HL-60 (cell line): ENCODE measurements at regions not wholly inside any gene's neighbourhood (a gene's known extent, or its start where the extent isn't known, plus 50 kb on each side); places are given as distances from the start of the nearest gene placed in this dataset.

Experiments
- DNase-seq, 2 experiments: peaks; one replicate each; pipeline ENCODE4 v3.0.0-alpha.2; 2010 to 2020; ENCODE audit warnings: low read depth in 1 of 2, low spot score in 1 of 2
- H3K27ac ChIP-seq: fragments of 250-450 bp; sonication (Bioruptor Pico); replicated peaks from 2 replicates; pipeline ENCODE4 v1.5.1; 2020; ENCODE audit warnings: mild to moderate bottlenecking, moderate library complexity
- H3K27me3 ChIP-seq: fragments of 250-450 bp; sonication (Bioruptor Pico); 2 replicates; pipeline ENCODE4 v1.5.1; 2021; ENCODE audit warnings: mild to moderate bottlenecking, moderate library complexity; ENCODE audit not compliant: insufficient read depth, poor library complexity, severe bottlenecking
- H3K4me3 ChIP-seq: replicated peaks from 2 replicates; pipeline ENCODE4 v1.5.1; 2011; ENCODE audit warnings: mild to moderate bottlenecking, control low read depth, low read length; ENCODE audit not compliant: insufficient read depth
- CTCF ChIP-seq: IDR thresholded peaks from one replicate; pipeline ENCODE4 v1.5.1; 2011; ENCODE audit warnings: low read length, control low read depth, inconsistent platforms; ENCODE audit not compliant: insufficient read depth
- GABPA ChIP-seq: IDR thresholded peaks from 2 replicates; pipeline ENCODE4 v1.6.1; 2012; ENCODE audit warnings: low read depth
- POLR2AphosphoS5 ChIP-seq: IDR thresholded peaks from 2 replicates; pipeline ENCODE4 v1.6.1; 2012; ENCODE audit warnings: low read depth
- SPI1 ChIP-seq: IDR thresholded peaks from 2 replicates; pipeline ENCODE4 v1.6.1; 2012; ENCODE audit warnings: low read depth, mild to moderate bottlenecking, borderline replicate concordance
- TF ChIP-seq, protein P1 (sequence below): IDR thresholded peaks from 2 replicates; pipeline ENCODE4 v1.6.1; 2012; ENCODE audit warnings: low read depth; ENCODE audit not compliant: insufficient replicate concordance

- Histone ChIP-seq H3K4me3 (no peak overlapping the region), H3K27ac (no peak overlapping the region), H3K27me3 (no peaks in the 10 kb centered on the region)
- DNase-seq: no peak
- TF ChIP-seq, protein P1, sequence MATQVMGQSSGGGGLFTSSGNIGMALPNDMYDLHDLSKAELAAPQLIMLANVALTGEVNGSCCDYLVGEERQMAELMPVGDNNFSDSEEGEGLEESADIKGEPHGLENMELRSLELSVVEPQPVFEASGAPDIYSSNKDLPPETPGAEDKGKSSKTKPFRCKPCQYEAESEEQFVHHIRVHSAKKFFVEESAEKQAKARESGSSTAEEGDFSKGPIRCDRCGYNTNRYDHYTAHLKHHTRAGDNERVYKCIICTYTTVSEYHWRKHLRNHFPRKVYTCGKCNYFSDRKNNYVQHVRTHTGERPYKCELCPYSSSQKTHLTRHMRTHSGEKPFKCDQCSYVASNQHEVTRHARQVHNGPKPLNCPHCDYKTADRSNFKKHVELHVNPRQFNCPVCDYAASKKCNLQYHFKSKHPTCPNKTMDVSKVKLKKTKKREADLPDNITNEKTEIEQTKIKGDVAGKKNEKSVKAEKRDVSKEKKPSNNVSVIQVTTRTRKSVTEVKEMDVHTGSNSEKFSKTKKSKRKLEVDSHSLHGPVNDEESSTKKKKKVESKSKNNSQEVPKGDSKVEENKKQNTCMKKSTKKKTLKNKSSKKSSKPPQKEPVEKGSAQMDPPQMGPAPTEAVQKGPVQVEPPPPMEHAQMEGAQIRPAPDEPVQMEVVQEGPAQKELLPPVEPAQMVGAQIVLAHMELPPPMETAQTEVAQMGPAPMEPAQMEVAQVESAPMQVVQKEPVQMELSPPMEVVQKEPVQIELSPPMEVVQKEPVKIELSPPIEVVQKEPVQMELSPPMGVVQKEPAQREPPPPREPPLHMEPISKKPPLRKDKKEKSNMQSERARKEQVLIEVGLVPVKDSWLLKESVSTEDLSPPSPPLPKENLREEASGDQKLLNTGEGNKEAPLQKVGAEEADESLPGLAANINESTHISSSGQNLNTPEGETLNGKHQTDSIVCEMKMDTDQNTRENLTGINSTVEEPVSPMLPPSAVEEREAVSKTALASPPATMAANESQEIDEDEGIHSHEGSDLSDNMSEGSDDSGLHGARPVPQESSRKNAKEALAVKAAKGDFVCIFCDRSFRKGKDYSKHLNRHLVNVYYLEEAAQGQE: no peak
- no peak for TF ChIP-seq POLR2AphosphoS5
- TF ChIP-seq SPI1: no peak
- TF ChIP-seq CTCF: no peak
- TF ChIP-seq GABPA: no peak
Measured at GRCh38 chr5:126335886-126336285, 87.3 kb upstream of the GRAMD2B start.

GRCh38 chr5:126338635-126339034, 84.6 kb upstream of the GRAMD2B start:
- H3K27ac ChIP-seq: no peak overlapping the region
- H3K4me3 ChIP-seq: no peak overlapping the region
- H3K27me3 ChIP-seq: no peaks in the 10 kb centered on the region
- DNase-seq: no peak
- TF ChIP-seq, protein P1: no peak
- no peak for TF ChIP-seq GABPA
- TF ChIP-seq POLR2AphosphoS5: no peak
- TF ChIP-seq SPI1: no peak
- no peak for TF ChIP-seq CTCF

GRCh38 chr5:126339215-126339805, 83.9 kb upstream of the GRAMD2B start:
- H3K27me3 ChIP-seq: no peaks in the 10 kb centered on the region
- no peak overlapping the region for H3K4me3 ChIP-seq
- TF ChIP-seq CTCF: peak; percentile 12
- TF ChIP-seq, protein P1: no peak
- DNase-seq: peak; percentile 2 to 28
- no peak overlapping the region for H3K27ac ChIP-seq
